ENCODE measurements at regions not wholly inside any gene's neighbourhood (a gene's known extent, or its start where the extent isn't known, plus 50 kb on each side); places are given as distances from the start of the nearest gene placed in this dataset.

GRCh38 chr7:34407586-34407985 is 250.4 kb upstream of the NPSR1 start:
- no peak for DNase-seq

GRCh38 chr7:34417781-34418180 is 240.2 kb upstream of the NPSR1 start:
- no peak overlapping the region for H3K27ac ChIP-seq (ENCODE audit: low read length)
- H3K4me3 ChIP-seq (ENCODE audit: low read depth in 1 of 2, low read length in 2 of 2), result no peak overlapping the region
- no peaks in the 10 kb centered on the region for H3K79me2 ChIP-seq (ENCODE audit: insufficient read depth, low read length)
- TF ChIP-seq CTCF (IDR thresholded peaks at IDR 0.05; ENCODE audit: borderline replicate concordance, extremely low read depth, low read length, poor library complexity, severe bottlenecking), result no peak
- TF ChIP-seq EZH2 (IDR thresholded peaks at IDR 0.05; ENCODE audit: borderline replicate concordance, low read depth, low read length, severe bottlenecking), result no peak
- no peak overlapping the region for H2AFZ ChIP-seq (ENCODE audit: low read depth, low read length)
- ATAC-seq (ENCODE audit: insufficient read depth, low read depth) (no peak), DNase-seq (no peak)
- no peaks in the 10 kb centered on the region for H3K9me3 ChIP-seq (ENCODE audit: insufficient read depth, low read length, severe bottlenecking)
- no peak overlapping the region for H3K4me2 ChIP-seq (ENCODE audit: insufficient read depth, low read length)
- H3K9ac ChIP-seq (ENCODE audit: low read depth, low read length), result no peak overlapping the region
- H3K27me3 ChIP-seq (ENCODE audit: insufficient read depth, low read length, poor library complexity), result no peaks in the 10 kb centered on the region
- H3K36me3 ChIP-seq (ENCODE audit: insufficient read depth, low read length), result no peaks in the 10 kb centered on the region
- no peaks in the 10 kb centered on the region for H3K4me1 ChIP-seq (ENCODE audit: insufficient read depth, low read length)
- no peaks in the 10 kb centered on the region for H4K20me1 ChIP-seq (ENCODE audit: insufficient read depth, low read length)

More at GRCh38 chr7:34407586-34407985, 250.4 kb upstream of the NPSR1 start:
- H2AFZ ChIP-seq (ENCODE audit: low read depth, low read length), result no peak overlapping the region
- no peaks in the 10 kb centered on the region for H3K9me3 ChIP-seq (ENCODE audit: insufficient read depth, low read length, severe bottlenecking)
- H3K9ac ChIP-seq (ENCODE audit: low read depth, low read length), result no peak overlapping the region
- TF ChIP-seq EZH2 (IDR thresholded peaks at IDR 0.05; ENCODE audit: borderline replicate concordance, low read depth, low read length, severe bottlenecking), result no peak
- no peak for TF ChIP-seq CTCF (IDR thresholded peaks at IDR 0.05; ENCODE audit: borderline replicate concordance, extremely low read depth, low read length, poor library complexity, severe bottlenecking)
- no peaks in the 10 kb centered on the region for H3K27me3 ChIP-seq (ENCODE audit: insufficient read depth, low read length, poor library complexity)
- no peaks in the 10 kb centered on the region for H3K36me3 ChIP-seq (ENCODE audit: insufficient read depth, low read length)
- H3K27ac ChIP-seq (ENCODE audit: low read length), result no peak overlapping the region
- no peaks in the 10 kb centered on the region for H3K79me2 ChIP-seq (ENCODE audit: insufficient read depth, low read length)
- no peaks in the 10 kb centered on the region for H4K20me1 ChIP-seq (ENCODE audit: insufficient read depth, low read length)
- H3K4me1 ChIP-seq (ENCODE audit: insufficient read depth, low read length), result no peaks in the 10 kb centered on the region
- ATAC-seq (ENCODE audit: insufficient read depth, low read depth), result no peak
- no peak overlapping the region for H3K4me3 ChIP-seq (ENCODE audit: low read depth in 1 of 2, low read length in 2 of 2)
- no peak overlapping the region for H3K4me2 ChIP-seq (ENCODE audit: insufficient read depth, low read length)

GRCh38 chr7:34421526-34421925 is 236.5 kb upstream of the NPSR1 start:
- Histone ChIP-seq H3K4me2 (ENCODE audit: insufficient read depth, low read length) (no peak overlapping the region), H3K9me3 (ENCODE audit: insufficient read depth, low read length, severe bottlenecking) (no peaks in the 10 kb centered on the region), H3K4me3 (ENCODE audit: low read depth in 1 of 2, low read length in 2 of 2) (no peak overlapping the region), H4K20me1 (ENCODE audit: insufficient read depth, low read length) (no peaks in the 10 kb centered on the region), H2AFZ (ENCODE audit: low read depth, low read length) (no peak overlapping the region), H3K27me3 (ENCODE audit: insufficient read depth, low read length, poor library complexity) (no peaks in the 10 kb centered on the region), H3K27ac (ENCODE audit: low read length) (no peak overlapping the region), H3K79me2 (ENCODE audit: insufficient read depth, low read length) (no peaks in the 10 kb centered on the region), H3K4me1 (ENCODE audit: insufficient read depth, low read length) (no peaks in the 10 kb centered on the region), H3K36me3 (ENCODE audit: insufficient read depth, low read length) (no peaks in the 10 kb centered on the region), H3K9ac (ENCODE audit: low read depth, low read length) (no peak overlapping the region)
- DNase-seq (no peak), ATAC-seq (ENCODE audit: insufficient read depth, low read depth) (no peak)
- TF ChIP-seq CTCF (IDR thresholded peaks at IDR 0.05; ENCODE audit: borderline replicate concordance, extremely low read depth, low read length, poor library complexity, severe bottlenecking) (no peak), EZH2 (IDR thresholded peaks at IDR 0.05; ENCODE audit: borderline replicate concordance, low read depth, low read length, severe bottlenecking) (no peak)

- no peak for ATAC-seq (ENCODE audit: insufficient read depth, low read depth)
- H3K4me2 ChIP-seq (ENCODE audit: insufficient read depth, low read length), result no peak overlapping the region
Measured at GRCh38 chr7:34425194-34425593, 232.8 kb upstream of the NPSR1 start.

More at GRCh38 chr7:34425194-34425593, 232.8 kb upstream of the NPSR1 start:
- no peaks in the 10 kb centered on the region for H3K79me2 ChIP-seq (ENCODE audit: insufficient read depth, low read length)
- H3K27me3 ChIP-seq (ENCODE audit: insufficient read depth, low read length, poor library complexity), result no peaks in the 10 kb centered on the region
- no peaks in the 10 kb centered on the region for H3K36me3 ChIP-seq (ENCODE audit: insufficient read depth, low read length)
- no peaks in the 10 kb centered on the region for H3K4me1 ChIP-seq (ENCODE audit: insufficient read depth, low read length)
- H2AFZ ChIP-seq (ENCODE audit: low read depth, low read length), result no peak overlapping the region
- no peak for DNase-seq
- no peak overlapping the region for H3K4me3 ChIP-seq (ENCODE audit: low read depth in 1 of 2, low read length in 2 of 2)
- H4K20me1 ChIP-seq (ENCODE audit: insufficient read depth, low read length), result no peaks in the 10 kb centered on the region
- H3K9me3 ChIP-seq (ENCODE audit: insufficient read depth, low read length, severe bottlenecking), result no peaks in the 10 kb centered on the region
- TF ChIP-seq CTCF (IDR thresholded peaks at IDR 0.05; ENCODE audit: borderline replicate concordance, extremely low read depth, low read length, poor library complexity, severe bottlenecking) (no peak), EZH2 (IDR thresholded peaks at IDR 0.05; ENCODE audit: borderline replicate concordance, low read depth, low read length, severe bottlenecking) (no peak)
- H3K9ac ChIP-seq (ENCODE audit: low read depth, low read length), result no peak overlapping the region
- H3K27ac ChIP-seq (ENCODE audit: low read length), result no peak overlapping the region

Measured in DND-41 (cell line).